GM19438 (cell line): ENCODE measurements at regions not wholly inside any gene's neighbourhood (a gene's known extent, or its start where the extent isn't known, plus 50 kb on each side); places are given as distances from the start of the nearest gene placed in this dataset.

Experiments used
- ATAC-seq: cut with Tn5 transposase; IDR thresholded peaks from one replicate; pipeline ENCODE4 v1.9.1; 2021; ENCODE audit warnings: low read depth; ENCODE audit not compliant: unreplicated experiment

DNA sequence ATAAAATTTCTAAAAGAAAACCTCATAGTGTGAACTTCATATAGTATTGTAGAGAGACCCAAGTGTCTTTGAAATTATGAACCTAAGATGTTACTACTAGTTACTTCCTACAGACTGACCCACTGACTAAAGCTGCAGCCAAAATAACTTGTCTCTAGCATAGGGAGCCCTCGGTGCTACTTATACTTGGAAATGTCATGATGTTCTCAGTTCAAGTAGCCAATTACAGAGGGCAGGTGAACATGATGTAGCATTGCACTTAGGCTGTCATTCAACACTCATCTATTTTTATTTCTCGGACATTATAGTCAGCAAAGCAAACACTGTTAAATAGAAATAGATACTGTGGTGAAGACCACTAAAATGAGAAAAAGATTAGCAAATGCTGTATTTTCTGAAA, 165.6 kb downstream of the AREG start:
- no peak for ATAC-seq

GRCh38 chr4:74612837-74613236, 167.9 kb downstream of the AREG start:
- ATAC-seq, result no peak

DNA sequence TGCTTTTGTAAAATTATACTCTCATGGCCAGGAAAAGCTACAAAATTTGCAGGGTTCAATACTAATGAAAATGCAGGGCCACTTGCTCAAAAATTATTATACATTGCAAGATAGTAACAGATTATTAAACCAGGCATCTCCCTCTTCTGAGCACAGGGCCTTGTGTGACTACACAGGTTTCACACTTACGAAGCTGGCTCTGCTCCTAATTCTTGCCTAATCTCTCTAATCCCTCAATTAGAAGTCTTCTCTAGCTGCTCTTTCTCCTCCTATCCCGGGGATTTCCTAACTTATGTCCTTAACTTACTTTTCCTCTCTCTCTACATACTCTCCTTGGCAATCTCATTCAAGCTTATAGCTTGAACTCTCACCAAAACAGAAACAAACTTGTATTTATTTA, 168.3 kb downstream of the AREG start:
- no peak for ATAC-seq

DNA sequence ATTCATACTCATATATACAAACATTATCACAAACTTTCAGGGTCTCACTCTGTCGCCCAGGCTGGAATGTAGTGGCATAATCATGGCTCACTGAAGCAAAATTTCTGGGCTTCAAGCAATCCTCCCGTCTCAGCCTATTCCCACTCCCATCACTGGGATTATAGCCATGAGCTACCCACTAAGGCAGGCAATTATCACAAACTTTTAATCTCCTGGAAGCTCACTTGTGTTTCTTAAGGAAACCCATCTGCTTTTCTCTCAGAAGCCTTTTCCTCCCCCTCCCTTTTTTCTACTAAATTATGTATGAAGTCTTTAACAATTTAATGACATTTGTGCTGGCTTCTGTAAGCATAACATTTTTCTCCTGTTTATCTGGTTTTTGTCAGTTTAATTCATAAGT, 170.5 kb downstream of the AREG start:
- no peak for ATAC-seq

DNA sequence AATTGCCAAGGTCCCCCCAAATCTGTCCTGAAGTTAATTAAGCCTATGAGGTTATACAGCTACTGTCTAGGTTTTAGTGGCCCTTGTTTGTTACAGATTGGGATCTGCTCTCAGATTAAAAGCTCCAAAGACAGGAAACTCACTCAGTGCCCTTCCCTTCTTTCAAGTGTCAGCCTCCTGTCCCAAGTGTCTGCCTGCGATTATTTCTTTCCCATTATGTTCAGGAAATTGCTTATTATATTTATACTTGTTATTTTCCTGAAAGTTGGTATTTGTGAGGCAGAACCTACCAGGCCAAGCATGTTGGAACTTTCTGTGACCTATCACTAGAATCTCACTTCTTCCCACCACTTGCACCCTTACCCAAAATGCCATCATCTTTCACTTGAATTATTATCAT, 173.2 kb downstream of the AREG start:
- no peak for ATAC-seq

DNA sequence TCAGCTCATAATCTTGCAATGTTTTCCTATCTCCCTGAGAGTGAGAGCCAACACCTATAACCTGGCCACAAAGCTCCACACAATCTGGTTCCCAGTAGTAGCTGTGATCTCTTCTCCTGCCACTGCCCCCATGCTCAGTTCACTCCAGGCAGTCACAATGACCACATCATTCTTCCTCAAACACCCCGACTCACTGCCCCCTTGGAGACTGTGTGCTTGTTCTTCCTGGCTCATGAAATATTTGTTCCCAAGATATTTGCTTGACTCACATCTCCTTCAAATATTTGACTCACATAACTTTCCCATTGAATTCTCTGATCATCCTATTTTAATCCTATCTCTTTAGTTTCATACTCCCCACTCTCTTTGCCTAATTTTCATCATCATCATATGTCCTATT, 173.7 kb downstream of the AREG start:
- ATAC-seq, result no peak

DNA sequence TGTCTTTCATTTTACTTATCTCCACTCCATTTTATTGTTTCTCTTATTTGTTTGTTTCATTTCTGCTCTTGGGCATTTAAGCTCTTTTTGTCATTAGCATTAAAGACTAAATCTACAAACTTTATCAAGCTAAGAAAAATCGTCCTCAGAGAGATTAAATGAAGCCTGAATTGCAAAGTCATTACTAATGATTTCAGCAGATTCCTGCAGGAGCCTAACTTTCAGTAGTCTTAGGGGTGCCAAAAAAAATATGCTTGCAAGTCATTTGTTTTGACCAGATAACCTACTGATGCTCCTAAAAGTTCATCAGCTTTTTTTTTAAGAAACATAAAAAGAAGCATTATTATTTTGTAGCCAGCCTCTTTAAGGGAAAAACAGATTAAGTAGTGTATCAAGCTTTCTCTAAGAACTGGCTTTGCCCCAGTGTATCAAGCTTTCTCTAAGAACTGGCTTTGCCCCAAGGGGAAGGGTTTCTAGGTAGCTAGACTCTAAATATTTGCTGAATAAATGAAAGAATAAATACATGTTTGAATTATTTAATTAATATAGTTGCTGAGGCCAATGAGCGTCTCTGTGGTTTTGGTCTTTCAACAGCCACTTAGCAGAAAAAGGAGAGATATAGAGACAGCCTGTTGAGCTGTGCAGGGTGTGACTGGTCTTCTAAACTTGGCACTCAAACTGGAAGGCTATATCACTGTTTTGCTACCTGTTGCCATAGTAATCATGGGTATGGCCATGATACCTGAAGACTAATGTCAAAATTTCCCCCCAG, 174.2 kb downstream of the BTC start:
- no peak for ATAC-seq

DNA sequence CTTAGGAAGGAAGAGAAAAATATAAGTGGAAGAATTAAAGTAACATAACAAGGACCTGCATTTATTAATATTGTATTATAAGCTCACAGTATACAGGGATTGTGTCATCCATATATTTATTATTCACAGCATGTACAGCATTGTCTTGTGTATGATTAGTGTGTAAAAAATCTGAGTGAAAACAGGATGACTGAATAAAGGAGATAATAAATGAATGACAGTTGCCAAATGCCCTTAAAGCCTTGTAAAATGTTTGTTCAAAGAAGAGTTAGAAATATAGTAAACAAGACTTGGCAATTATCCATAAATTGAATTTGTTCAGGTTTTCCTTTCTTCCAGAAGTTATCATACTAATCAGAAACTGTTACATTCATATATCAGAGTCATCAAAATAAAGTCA, 172.7 kb downstream of the BTC start:
- ATAC-seq, result no peak

DNA sequence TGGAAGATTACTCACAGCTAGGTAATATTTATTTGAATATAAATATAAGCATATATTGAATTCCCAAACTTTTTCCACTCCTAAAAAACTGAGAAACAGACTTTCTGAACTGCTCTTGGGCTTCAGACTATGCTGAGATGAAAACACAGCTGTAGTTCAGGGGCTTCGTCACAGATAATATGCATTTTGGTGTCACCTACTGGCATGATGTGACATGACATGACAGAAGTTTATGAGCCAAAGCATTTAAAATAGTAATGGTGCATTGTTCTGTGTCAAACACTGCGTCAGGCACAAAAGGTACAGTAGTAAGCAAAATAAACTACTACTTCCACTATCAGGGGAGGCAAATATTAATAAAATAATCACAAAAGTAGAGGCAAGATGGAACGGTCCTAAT, 171.3 kb downstream of the BTC start:
- peak; percentile 94 for ATAC-seq

DNA sequence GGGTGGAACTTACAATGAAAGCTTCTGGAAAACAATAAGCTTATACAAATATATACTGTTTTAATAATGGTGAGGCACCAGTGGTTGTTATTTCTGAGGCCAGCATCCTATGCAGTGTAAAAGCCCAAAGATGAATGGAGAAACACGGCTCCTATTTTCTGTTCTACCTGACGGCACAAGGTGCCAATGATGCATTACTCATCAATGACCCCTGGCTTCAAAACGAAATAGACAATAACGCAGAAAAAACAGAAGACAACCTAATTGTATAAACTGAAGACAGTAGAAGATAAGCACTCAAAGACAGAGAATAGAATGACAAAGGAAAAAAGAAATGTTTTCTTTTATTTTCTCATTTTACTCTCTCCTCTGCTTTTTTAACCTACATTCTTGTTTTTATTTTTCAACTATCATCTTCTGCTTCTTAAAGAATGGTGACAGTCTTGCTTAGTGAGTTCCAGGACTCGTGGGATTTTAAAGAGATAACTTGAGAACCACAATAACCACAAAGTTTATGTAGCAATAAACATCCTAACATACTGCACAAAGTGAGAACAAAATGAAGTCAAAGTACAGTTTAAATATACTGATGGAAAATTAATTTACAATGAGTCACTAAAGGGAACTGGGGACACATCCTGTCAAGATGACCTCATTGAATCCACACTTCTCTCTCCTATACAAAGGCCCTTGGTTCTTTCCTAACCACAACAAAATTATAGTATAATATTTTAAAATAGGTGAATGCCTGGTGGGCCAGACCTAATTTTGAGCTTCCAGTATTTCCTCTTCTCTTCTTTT, 169.8 kb downstream of the BTC start:
- ATAC-seq, result no peak

- ATAC-seq, result no peak
Observed at GRCh38 chr4:74625981-74626380, 168.3 kb downstream of the BTC start.

DNA sequence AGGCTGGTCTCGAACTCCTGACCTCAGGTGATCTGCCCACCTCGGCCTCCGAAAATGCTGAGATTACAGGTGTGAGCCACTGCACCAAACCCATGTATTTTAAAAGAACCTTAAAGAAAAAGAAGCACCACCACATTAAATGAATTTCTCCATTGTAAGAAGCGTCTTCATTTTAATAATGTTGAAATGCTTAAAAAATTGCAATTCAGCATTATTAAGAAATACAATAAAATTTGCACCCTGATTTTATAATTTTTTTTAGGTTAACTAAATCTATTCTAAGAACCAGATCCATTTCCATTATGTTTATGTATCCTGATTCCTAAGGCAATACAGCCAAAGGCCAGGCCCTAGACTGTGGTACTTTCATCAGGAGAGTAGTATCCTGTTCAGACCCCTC, 167.2 kb downstream of the BTC start:
- no peak for ATAC-seq

GRCh38 chr4:74627504-74627903, 166.8 kb downstream of the BTC start:
- ATAC-seq, result no peak

DNA sequence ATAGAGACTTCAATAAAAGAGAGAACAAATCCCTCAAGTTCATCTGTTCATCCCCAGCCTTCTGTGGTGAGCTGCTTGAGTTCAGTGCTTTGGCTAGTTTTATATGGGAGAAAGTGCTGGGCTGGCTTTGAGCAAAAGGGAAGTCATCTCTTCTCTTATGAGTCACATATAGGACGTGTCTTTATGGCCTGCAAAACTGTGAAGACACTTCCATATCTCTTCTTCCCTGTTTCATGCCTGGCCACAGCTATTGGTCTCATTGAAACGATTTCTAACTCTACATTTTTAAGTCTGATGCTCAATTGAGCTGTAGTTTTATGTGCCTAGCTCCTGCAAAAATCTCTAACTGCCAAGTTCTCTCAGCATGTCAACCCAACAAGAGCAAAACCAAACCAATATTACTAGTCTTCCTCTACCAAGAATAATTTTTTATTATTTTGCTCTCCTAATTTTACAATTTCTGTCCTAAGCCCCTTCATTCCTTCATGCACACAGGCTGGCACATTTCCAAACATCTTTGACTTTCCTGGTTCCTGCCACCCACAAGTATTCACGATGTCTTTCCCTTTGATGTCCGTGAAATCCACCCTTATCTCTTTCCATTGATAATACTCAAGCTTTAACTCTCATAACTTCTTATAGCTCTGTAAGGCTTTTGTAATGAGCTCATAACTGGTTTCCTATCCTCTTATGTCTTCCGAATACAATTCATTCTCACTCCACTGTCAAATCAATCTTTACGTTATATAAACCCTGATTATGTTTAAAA, 165.3 kb downstream of the BTC start:
- ATAC-seq, result no peak

DNA sequence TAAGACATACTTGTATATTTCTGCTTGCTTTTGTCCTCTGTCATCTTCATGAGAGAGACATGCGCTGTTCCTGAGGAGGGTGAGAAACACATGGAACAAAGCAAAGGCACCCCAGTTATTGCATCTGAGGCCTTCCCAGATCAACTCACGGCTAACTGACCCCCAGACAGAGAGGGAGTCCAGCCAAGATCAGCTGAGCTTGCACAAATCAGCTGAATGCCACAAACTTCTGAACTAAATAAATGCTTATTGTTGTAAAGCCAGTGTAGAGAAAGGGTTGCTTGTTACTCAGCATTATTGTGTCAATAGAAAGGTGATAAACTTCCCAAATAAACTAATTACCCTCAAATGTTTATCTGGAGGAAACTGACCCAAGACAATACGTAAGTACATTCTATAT, 163.8 kb downstream of the BTC start:
- ATAC-seq, result no peak

- no peak for ATAC-seq
Observed at GRCh38 chr4:74631338-74631737, 163.0 kb downstream of the BTC start.

DNA sequence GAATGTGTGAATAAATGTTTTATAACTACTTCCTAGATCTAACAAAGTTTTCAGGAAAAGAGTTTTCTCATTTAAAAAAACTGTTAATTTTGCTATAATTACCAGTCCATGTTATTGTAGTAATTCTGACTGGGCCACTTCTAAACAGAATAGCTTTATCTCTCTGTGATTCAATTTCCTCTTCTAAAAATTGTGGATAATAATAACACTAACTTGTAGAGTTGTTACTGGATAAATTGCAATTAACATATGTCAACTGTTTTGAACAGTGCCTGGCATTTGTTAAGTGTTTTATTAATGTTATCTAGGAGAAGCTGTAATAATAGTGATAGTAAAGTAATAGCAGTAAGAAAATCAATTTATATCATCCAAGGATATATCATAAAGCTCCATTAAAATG, 162.3 kb downstream of the BTC start:
- ATAC-seq, result no peak

DNA sequence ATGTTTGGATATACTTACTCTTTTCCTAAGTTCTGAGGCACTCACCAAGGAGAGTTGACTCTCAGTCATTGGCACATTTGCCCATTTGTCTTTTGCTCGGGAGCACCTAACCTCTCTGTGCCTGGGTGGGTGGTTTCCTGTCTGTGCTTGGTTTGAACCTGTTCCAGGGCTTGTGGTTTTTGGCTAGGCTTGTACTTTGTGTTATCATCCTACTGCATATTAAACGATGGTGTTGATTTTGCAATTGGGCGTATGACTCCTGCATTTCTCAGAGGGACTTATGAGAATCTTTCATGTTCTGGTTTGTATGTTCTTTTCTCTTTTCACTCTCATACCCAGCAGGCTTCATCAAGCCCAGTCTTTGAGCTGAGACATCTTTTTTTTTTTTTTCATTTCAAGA, 161.7 kb downstream of the BTC start:
- no peak for ATAC-seq

GRCh38 chr4:74635074-74635473, 159.2 kb downstream of the BTC start:
- no peak for ATAC-seq

- no peak for ATAC-seq
Observed at GRCh38 chr4:74635490-74636123, 158.7 kb downstream of the BTC start.

DNA sequence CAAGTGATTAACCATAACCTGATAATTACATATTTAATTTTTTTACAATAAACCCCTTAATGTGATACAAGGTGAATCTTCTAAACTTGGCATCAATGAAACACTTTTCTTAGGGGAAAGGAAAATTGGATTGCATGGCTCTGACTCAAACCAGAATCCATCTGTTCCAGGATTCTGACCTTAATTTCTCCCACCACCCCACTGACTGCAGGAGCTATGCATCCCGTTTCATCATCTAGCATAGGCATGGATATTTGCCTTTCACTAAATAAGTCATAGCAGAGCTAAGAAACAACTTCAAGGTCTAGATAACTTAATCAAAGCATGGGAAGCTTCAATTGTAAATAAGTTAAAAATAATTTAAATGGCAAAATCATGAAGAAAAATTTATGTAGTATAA, 156.3 kb downstream of the BTC start:
- no peak for ATAC-seq
